SK-N-SH treated with all-trans-retinoic acid at 6 μM for 48 hours (cell line): ENCODE measurements at regions not wholly inside any gene's neighbourhood (a gene's known extent, or its start where the extent isn't known, plus 50 kb on each side); places are given as distances from the start of the nearest gene placed in this dataset.

Experiments
- CREB5 ChIP-seq: fragments of 250-450 bp; sonication (Bioruptor Pico); IDR thresholded peaks from 2 replicates; pipeline ENCODE4 v1.5.1; 2020; ENCODE audit warnings: low read depth, mild to moderate bottlenecking, moderate library complexity
- ISL1 ChIP-seq: fragments of 250-450 bp; sonication (Bioruptor Pico); IDR thresholded peaks from 2 replicates; pipeline ENCODE4 v2.1.2; 2022; ENCODE audit warnings: mild to moderate bottlenecking, moderate library complexity

GRCh38 chr1:229169399-229169798 is 101.5 kb upstream of the RAB4A start:
- no peak for TF ChIP-seq CREB5 (CRISPR knock-in tag)
- TF ChIP-seq ISL1 (CRISPR knock-in tag) = no peak
